Medulla oblongata (tissue), 1 donor: ENCODE measurements at regions not wholly inside any gene's neighbourhood (a gene's known extent, or its start where the extent isn't known, plus 50 kb on each side); places are given as distances from the start of the nearest gene placed in this dataset.
"Not testable (repeated sequence)": the region's sequence is repeated elsewhere in the genome, so short reads cannot be mapped to it uniquely, and the experiment has no call there.

Experiments
- DNase-seq: peaks from one replicate; pipeline ENCODE4 v3.0.0-alpha.2; 2015; ENCODE audit errors: extremely low spot score

- no peak for DNase-seq
Measured at GRCh38 chr4:77510367-77510766, 95.3 kb upstream of the CXCL13 start.

GRCh38 chr4:77525538-77525937 lies 80.1 kb upstream of the CXCL13 start:
- no peak for DNase-seq

- not testable (repeated sequence) for DNase-seq
Measured at GRCh38 chr4:77527900-77528299, 77.7 kb upstream of the CXCL13 start.

GRCh38 chr4:77538144-77538543 lies 67.5 kb upstream of the CXCL13 start:
- DNase-seq = no peak

- no peak for DNase-seq
Measured at GRCh38 chr4:77538574-77539157, 67.0 kb upstream of the CXCL13 start.
